ENCODE measurements at regions not wholly inside any gene's neighbourhood (a gene's known extent, or its start where the extent isn't known, plus 50 kb on each side); places are given as distances from the start of the nearest gene placed in this dataset.

- CTCF ChIA-PET (ENCODE audit: unreplicated experiment), result no interaction called here
- intact Hi-C loops (cut with micrococcal nuclease; ENCODE audit: unreplicated experiment), result no loop called here
- H3K4me3 ChIP-seq (ENCODE audit: low read depth, low read length, poor library complexity, severe bottlenecking), result no peak overlapping the region
- no TSS peak for BruUV-seq (replicated peaks)
- no peaks in the 10 kb centered on the region for H3K36me3 ChIP-seq (ENCODE audit: insufficient read depth, low read length)
- no peak for DNase-seq (ENCODE audit: low spot score)
- no peaks in the 10 kb centered on the region for H3K4me1 ChIP-seq (ENCODE audit: insufficient read depth, low read length, poor library complexity, severe bottlenecking)
- H3K9me3 ChIP-seq (ENCODE audit: low read length), result no peaks in the 10 kb centered on the region
- TF ChIP-seq CTCF (conservative IDR thresholded peaks at IDR 0.05; ENCODE audit: low read length) (no peak), EZH2phosphoT487 (IDR thresholded peaks at IDR 0.05; ENCODE audit: borderline replicate concordance, low read depth, low read length) (no peak)
- no peaks in the 10 kb centered on the region for H3K9me2 ChIP-seq (ENCODE audit: insufficient read depth, low read length)
- H3K4me2 ChIP-seq (ENCODE audit: low read length), result no peak overlapping the region
- H2AFZ ChIP-seq (ENCODE audit: low read length), result no peak overlapping the region
- POLR2A ChIA-PET, result no interaction called here
- H3K79me2 ChIP-seq (ENCODE audit: insufficient read depth, low read depth, low read length), result no peaks in the 10 kb centered on the region
- no peaks in the 10 kb centered on the region for H4K20me1 ChIP-seq (ENCODE audit: insufficient read depth, low read length)
- H3K27ac ChIP-seq (ENCODE audit: low read depth, low read length, poor library complexity, severe bottlenecking), result no peak overlapping the region
These were observed 455.1 kb upstream of the ZP4 start for GRCh38 chr1:238345837-238346236.

- no peaks in the 10 kb centered on the region for H3K9me2 ChIP-seq (ENCODE audit: insufficient read depth, low read length)
- no peak overlapping the region for H3K4me2 ChIP-seq (ENCODE audit: low read length)
- H3K9me3 ChIP-seq (ENCODE audit: low read length), result no peaks in the 10 kb centered on the region
- H3K79me2 ChIP-seq (ENCODE audit: insufficient read depth, low read depth, low read length), result no peaks in the 10 kb centered on the region
- intact Hi-C loops (cut with micrococcal nuclease; ENCODE audit: unreplicated experiment), result no loop called here
- H3K27ac ChIP-seq (ENCODE audit: low read depth, low read length, poor library complexity, severe bottlenecking), result no peak overlapping the region
- no peak overlapping the region for H3K4me3 ChIP-seq (ENCODE audit: low read depth, low read length, poor library complexity, severe bottlenecking)
- TF ChIP-seq CTCF (conservative IDR thresholded peaks at IDR 0.05; ENCODE audit: low read length), result no peak
- no peak for TF ChIP-seq EZH2phosphoT487 (IDR thresholded peaks at IDR 0.05; ENCODE audit: borderline replicate concordance, low read depth, low read length)
- no peaks in the 10 kb centered on the region for H4K20me1 ChIP-seq (ENCODE audit: insufficient read depth, low read length)
- H3K4me1 ChIP-seq (ENCODE audit: insufficient read depth, low read length, poor library complexity, severe bottlenecking), result no peaks in the 10 kb centered on the region
- POLR2A ChIA-PET, result no interaction called here
- DNase-seq (ENCODE audit: low spot score), result no peak
- H3K36me3 ChIP-seq (ENCODE audit: insufficient read depth, low read length), result no peaks in the 10 kb centered on the region
- no TSS peak for BruUV-seq (replicated peaks)
- H2AFZ ChIP-seq (ENCODE audit: low read length), result no peak overlapping the region
- CTCF ChIA-PET (ENCODE audit: unreplicated experiment), result no interaction called here
These were observed 453.1 kb upstream of the ZP4 start for GRCh38 chr1:238343852-238344251.

- intact Hi-C loops (cut with micrococcal nuclease; ENCODE audit: unreplicated experiment), result no loop called here
- H3K9me2 ChIP-seq (ENCODE audit: insufficient read depth, low read length), result no peaks in the 10 kb centered on the region
- no peaks in the 10 kb centered on the region for H3K4me1 ChIP-seq (ENCODE audit: insufficient read depth, low read length, poor library complexity, severe bottlenecking)
- ChIA-PET CTCF (ENCODE audit: unreplicated experiment) (no interaction called here), POLR2A (no interaction called here)
- H3K9me3 ChIP-seq (ENCODE audit: low read length), result no peaks in the 10 kb centered on the region
- no peaks in the 10 kb centered on the region for H3K36me3 ChIP-seq (ENCODE audit: insufficient read depth, low read length)
- no peak overlapping the region for H3K27ac ChIP-seq (ENCODE audit: low read depth, low read length, poor library complexity, severe bottlenecking)
- H3K79me2 ChIP-seq (ENCODE audit: insufficient read depth, low read depth, low read length), result no peaks in the 10 kb centered on the region
- TF ChIP-seq EZH2phosphoT487 (IDR thresholded peaks at IDR 0.05; ENCODE audit: borderline replicate concordance, low read depth, low read length) (no peak), CTCF (conservative IDR thresholded peaks at IDR 0.05; ENCODE audit: low read length) (no peak)
- no peak overlapping the region for H3K4me3 ChIP-seq (ENCODE audit: low read depth, low read length, poor library complexity, severe bottlenecking)
- BruUV-seq (replicated peaks), result no TSS peak
- H2AFZ ChIP-seq (ENCODE audit: low read length), result no peak overlapping the region
- no peaks in the 10 kb centered on the region for H4K20me1 ChIP-seq (ENCODE audit: insufficient read depth, low read length)
- no peak for DNase-seq (ENCODE audit: low spot score)
- no peak overlapping the region for H3K4me2 ChIP-seq (ENCODE audit: low read length)
These were observed 450.7 kb upstream of the ZP4 start for GRCh38 chr1:238341395-238341794.

All from OCI-LY7 (cell line).